ENCODE measurements at regions not wholly inside any gene's neighbourhood (a gene's known extent, or its start where the extent isn't known, plus 50 kb on each side); places are given as distances from the start of the nearest gene placed in this dataset.

DNA sequence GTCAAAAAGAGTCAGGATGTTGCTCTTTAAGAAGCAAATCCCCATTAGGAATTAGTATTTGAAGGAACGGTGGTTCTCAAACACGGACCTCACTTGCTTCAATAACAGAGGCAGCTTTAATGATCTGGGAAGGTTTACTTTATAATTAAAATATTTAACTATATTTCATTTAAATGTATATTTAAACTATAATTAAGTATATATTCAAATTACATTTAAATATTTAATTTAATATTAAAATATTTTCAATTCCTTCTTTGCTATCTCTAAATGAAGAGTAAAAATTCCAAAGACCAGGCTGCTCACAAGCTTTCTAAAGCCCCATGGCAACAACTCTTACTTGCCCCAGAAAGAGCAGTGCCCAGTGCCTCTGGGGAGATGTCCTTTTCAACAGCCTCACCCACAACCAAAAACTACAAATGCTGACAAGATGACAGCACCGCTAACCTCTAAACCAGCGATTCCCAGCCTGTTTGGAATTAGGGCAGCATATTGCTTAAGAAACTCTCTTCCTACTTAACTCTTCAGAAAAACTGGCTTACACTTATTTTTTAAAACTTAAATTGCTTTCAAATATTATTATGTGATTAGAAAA is 62.9 kb upstream of the POU3F3 start:
- TF ChIP-seq, protein P1, sequence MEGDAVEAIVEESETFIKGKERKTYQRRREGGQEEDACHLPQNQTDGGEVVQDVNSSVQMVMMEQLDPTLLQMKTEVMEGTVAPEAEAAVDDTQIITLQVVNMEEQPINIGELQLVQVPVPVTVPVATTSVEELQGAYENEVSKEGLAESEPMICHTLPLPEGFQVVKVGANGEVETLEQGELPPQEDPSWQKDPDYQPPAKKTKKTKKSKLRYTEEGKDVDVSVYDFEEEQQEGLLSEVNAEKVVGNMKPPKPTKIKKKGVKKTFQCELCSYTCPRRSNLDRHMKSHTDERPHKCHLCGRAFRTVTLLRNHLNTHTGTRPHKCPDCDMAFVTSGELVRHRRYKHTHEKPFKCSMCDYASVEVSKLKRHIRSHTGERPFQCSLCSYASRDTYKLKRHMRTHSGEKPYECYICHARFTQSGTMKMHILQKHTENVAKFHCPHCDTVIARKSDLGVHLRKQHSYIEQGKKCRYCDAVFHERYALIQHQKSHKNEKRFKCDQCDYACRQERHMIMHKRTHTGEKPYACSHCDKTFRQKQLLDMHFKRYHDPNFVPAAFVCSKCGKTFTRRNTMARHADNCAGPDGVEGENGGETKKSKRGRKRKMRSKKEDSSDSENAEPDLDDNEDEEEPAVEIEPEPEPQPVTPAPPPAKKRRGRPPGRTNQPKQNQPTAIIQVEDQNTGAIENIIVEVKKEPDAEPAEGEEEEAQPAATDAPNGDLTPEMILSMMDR (conservative IDR thresholded peaks at IDR 0.05): no peak
- H3K27ac ChIP-seq: no peak overlapping the region

DNA sequence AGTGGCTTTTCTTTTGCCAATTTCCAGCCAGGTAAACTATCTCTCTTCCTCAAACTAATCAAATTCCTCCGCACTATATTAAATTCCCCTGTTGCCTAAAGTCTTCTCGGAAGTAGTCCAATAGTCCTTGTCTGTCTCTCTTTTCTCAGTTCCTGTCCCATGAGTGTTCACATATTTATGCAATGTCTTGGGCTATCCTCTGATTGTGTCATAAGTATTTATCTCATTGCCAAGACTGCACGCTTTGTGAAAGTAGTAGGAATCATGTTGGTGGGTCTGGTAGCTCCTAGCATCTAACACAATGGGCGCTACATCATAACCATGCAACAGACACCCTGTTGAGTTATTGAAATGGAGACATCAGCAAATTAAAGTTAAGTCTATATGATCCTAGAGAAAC is 59.9 kb upstream of the POU3F3 start:
- TF ChIP-seq, protein P1 (conservative IDR thresholded peaks at IDR 0.05): no peak

DNA sequence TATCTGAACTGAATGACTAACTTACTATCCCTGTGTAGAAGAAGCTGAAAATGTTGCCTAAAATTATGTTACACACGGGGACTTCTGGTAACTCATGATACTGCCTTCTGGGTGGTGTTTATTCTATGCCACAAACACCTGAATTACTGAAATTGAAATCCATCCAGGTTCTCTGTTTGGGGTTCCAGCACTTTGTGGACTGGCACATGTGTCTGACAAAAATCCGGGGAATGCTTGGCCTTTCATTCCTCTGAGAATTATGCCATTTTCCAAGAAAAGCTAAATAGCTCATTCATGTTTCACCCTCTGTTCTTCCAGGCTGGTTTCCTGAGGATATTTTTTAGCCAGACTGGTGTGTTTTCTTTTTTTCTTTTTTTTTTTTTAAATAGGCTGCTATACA is 59.5 kb upstream of the POU3F3 start:
- TF ChIP-seq, protein P1 (conservative IDR thresholded peaks at IDR 0.05): no peak
- no peak overlapping the region for H3K27ac ChIP-seq

More for the DNA sequence above, 59.9 kb upstream of the POU3F3 start:
- H3K27ac ChIP-seq: no peak overlapping the region
